ENCODE measurements at regions not wholly inside any gene's neighbourhood (a gene's known extent, or its start where the extent isn't known, plus 50 kb on each side); places are given as distances from the start of the nearest gene placed in this dataset.

DNA sequence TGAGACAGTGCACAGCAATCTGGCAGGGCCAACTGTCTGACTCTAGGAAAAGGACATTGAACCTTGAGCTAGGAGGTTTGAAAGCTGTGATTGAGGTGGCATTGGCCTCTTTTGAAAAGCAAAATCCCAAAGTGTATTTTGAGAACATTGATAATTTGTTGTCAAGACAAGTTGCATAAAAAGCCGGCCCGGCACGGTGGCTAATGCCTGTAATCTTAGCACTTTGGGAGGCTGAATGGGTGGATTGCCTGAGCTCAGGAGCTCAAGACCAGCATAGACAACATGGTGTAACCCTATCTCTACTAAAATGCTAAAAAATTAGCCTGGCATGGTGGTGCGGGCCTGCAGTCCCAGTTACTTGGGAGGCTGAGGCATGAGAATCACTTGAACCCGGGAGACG lies 331.6 kb downstream of the DUSP6 start:
- H3K4me2 ChIP-seq (ENCODE audit: low read length), result no peak overlapping the region
- H3K36me3 ChIP-seq (ENCODE audit: control insufficient read depth, low read length), result no peaks in the 10 kb centered on the region
- H3K27ac ChIP-seq (ENCODE audit: low read depth, low read length), result no peak overlapping the region
- no peak overlapping the region for H3K4me3 ChIP-seq (ENCODE audit: low read length)
- H3K79me2 ChIP-seq (ENCODE audit: control insufficient read depth, low read length), result no peaks in the 10 kb centered on the region
- H4K20me1 ChIP-seq (ENCODE audit: control insufficient read depth, insufficient read depth, low read depth, low read length), result no peaks in the 10 kb centered on the region
- no peaks in the 10 kb centered on the region for H3K4me1 ChIP-seq (ENCODE audit: control insufficient read depth, low read length)
- TF ChIP-seq, protein P1, sequence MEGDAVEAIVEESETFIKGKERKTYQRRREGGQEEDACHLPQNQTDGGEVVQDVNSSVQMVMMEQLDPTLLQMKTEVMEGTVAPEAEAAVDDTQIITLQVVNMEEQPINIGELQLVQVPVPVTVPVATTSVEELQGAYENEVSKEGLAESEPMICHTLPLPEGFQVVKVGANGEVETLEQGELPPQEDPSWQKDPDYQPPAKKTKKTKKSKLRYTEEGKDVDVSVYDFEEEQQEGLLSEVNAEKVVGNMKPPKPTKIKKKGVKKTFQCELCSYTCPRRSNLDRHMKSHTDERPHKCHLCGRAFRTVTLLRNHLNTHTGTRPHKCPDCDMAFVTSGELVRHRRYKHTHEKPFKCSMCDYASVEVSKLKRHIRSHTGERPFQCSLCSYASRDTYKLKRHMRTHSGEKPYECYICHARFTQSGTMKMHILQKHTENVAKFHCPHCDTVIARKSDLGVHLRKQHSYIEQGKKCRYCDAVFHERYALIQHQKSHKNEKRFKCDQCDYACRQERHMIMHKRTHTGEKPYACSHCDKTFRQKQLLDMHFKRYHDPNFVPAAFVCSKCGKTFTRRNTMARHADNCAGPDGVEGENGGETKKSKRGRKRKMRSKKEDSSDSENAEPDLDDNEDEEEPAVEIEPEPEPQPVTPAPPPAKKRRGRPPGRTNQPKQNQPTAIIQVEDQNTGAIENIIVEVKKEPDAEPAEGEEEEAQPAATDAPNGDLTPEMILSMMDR (IDR thresholded peaks at IDR 0.05; ENCODE audit: low read depth, low read length, poor library complexity, severe bottlenecking), result no peak
- no peak for TF ChIP-seq EZH2phosphoT487 (IDR thresholded peaks at IDR 0.05; ENCODE audit: borderline replicate concordance, low read length)
- H3K9me3 ChIP-seq (ENCODE audit: control insufficient read depth, insufficient read depth, low read length), result no peaks in the 10 kb centered on the region
- H3F3A ChIP-seq (ENCODE audit: control insufficient read depth, insufficient read depth), result no peaks in the 10 kb centered on the region
- H3K27me3 ChIP-seq (ENCODE audit: control insufficient read depth, low read length), result no peaks in the 10 kb centered on the region; the same call in 1 of the 2 replicates
- no peaks in the 10 kb centered on the region for H3K9me2 ChIP-seq (replicated peaks; ENCODE audit: control insufficient read depth, low read length)

DNA sequence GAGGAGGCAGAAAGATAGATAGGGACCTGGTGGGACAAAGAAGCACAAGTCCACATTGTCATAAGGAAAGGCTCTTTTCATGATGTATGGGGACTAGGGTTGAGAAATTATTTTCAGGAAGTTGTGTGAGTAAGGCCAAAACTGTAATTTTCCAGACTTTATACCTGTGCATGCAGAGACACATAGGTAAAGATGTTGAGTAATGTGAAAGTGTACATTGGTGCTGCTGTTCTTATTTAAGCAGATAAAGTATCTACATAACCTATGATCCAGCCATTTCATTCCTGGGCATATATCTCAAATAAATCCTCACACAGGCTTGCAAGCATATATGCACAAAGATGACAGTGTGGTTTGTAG lies 332.2 kb downstream of the DUSP6 start:
- no peaks in the 10 kb centered on the region for H3F3A ChIP-seq (ENCODE audit: control insufficient read depth, insufficient read depth)
- TF ChIP-seq, protein P1 (IDR thresholded peaks at IDR 0.05; ENCODE audit: low read depth, low read length, poor library complexity, severe bottlenecking), result no peak
- TF ChIP-seq EZH2phosphoT487 (IDR thresholded peaks at IDR 0.05; ENCODE audit: borderline replicate concordance, low read length), result no peak
- no peaks in the 10 kb centered on the region for H3K36me3 ChIP-seq (ENCODE audit: control insufficient read depth, low read length)
- no peaks in the 10 kb centered on the region for H3K9me2 ChIP-seq (replicated peaks; ENCODE audit: control insufficient read depth, low read length)
- H3K79me2 ChIP-seq (ENCODE audit: control insufficient read depth, low read length), result no peaks in the 10 kb centered on the region
- no peak overlapping the region for H3K4me2 ChIP-seq (ENCODE audit: low read length)
- no peaks in the 10 kb centered on the region for H4K20me1 ChIP-seq (ENCODE audit: control insufficient read depth, insufficient read depth, low read depth, low read length)
- no peaks in the 10 kb centered on the region; the same call in 1 of the 2 replicates for H3K27me3 ChIP-seq (ENCODE audit: control insufficient read depth, low read length)
- H3K9me3 ChIP-seq (ENCODE audit: control insufficient read depth, insufficient read depth, low read length), result no peaks in the 10 kb centered on the region
- H3K4me1 ChIP-seq (ENCODE audit: control insufficient read depth, low read length), result no peaks in the 10 kb centered on the region
- H3K4me3 ChIP-seq (ENCODE audit: low read length), result no peak overlapping the region
- no peak overlapping the region for H3K27ac ChIP-seq (ENCODE audit: low read depth, low read length)

DNA sequence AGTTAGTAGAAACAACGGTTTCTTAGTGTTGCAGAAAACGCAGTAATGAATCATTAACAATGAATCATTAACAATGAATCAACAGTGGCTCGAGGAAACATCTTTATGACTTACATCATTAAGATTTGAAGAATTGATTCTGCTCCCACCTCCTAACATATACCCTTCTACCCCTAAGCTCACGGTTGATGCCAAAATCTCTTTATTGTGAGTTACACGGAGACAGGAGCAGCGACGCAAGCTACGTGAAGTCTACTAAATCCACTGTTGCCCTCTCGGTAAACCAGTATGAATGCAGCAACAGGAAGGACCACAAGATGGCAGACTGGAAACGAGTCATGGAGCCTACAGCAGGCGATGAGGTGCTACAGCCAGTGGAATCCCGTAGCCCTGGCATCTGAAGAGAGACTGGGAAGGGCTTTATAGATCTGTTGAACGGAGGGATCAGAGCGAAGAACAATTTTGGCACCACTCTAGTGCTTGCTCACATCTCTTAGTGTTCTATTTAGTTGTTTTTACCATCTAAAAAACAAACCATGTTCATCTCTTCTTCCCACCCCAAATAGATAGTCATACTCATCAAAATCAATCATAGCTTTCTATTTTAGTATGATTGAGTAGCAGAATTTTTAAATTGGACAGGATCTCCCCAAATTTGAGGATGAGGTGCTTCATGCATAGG lies 332.7 kb downstream of the DUSP6 start:
- Histone ChIP-seq H4K20me1 (ENCODE audit: control insufficient read depth, insufficient read depth, low read depth, low read length) (no peaks in the 10 kb centered on the region), H3K9me3 (ENCODE audit: control insufficient read depth, insufficient read depth, low read length) (no peaks in the 10 kb centered on the region), H3K4me3 (ENCODE audit: low read length) (no peak overlapping the region), H3F3A (ENCODE audit: control insufficient read depth, insufficient read depth) (no peaks in the 10 kb centered on the region), H3K79me2 (ENCODE audit: control insufficient read depth, low read length) (no peaks in the 10 kb centered on the region), H3K4me1 (ENCODE audit: control insufficient read depth, low read length) (no peaks in the 10 kb centered on the region), H3K9me2 (replicated peaks; ENCODE audit: control insufficient read depth, low read length) (no peaks in the 10 kb centered on the region), H3K36me3 (ENCODE audit: control insufficient read depth, low read length) (no peaks in the 10 kb centered on the region), H3K27ac (ENCODE audit: low read depth, low read length) (no peak overlapping the region), H3K27me3 (ENCODE audit: control insufficient read depth, low read length) (peaks cover 3% of the 10 kb centered on the region; the same call in 1 of the 2 replicates), H3K4me2 (ENCODE audit: low read length) (no peak overlapping the region)
- TF ChIP-seq, protein P1 (IDR thresholded peaks at IDR 0.05; ENCODE audit: low read depth, low read length, poor library complexity, severe bottlenecking), result peak; percentile 71
- TF ChIP-seq EZH2phosphoT487 (IDR thresholded peaks at IDR 0.05; ENCODE audit: borderline replicate concordance, low read length), result no peak

Data from DOHH2 (cell line).